GM19468 (cell line): ENCODE measurements at regions not wholly inside any gene's neighbourhood (a gene's known extent, or its start where the extent isn't known, plus 50 kb on each side); places are given as distances from the start of the nearest gene placed in this dataset.
"Not testable (repeated sequence)": the region's sequence is repeated elsewhere in the genome, so short reads cannot be mapped to it uniquely, and the experiment has no call there.

ENCODE experiments used
- ATAC-seq: cut with Tn5 transposase; IDR thresholded peaks from one replicate; pipeline ENCODE4 v1.9.1; 2021; ENCODE audit warnings: mild to moderate bottlenecking, moderate library complexity, moderate number of reproducible peaks; ENCODE audit not compliant: unreplicated experiment; ENCODE audit errors: extremely low read depth

DNA sequence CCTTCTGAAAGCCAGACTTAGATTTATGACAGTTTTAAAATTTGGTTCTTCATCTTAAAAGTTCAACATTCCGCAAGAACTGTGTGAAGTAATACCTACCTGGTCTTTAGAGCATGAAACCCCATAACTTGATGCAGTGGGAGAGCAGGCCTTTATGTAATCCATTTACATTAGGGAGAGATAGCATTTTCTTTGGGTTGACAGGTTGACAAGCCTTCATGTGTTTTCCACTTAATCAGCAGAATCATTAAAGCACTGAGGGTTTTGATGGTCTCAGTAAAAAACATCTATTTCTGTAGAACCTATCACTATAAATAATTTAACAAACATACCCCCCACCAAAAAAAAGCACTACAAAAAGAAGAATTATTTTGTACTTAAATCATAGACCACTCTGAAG, 121.6 kb upstream of the KIF2A start:
- no peak for ATAC-seq

DNA sequence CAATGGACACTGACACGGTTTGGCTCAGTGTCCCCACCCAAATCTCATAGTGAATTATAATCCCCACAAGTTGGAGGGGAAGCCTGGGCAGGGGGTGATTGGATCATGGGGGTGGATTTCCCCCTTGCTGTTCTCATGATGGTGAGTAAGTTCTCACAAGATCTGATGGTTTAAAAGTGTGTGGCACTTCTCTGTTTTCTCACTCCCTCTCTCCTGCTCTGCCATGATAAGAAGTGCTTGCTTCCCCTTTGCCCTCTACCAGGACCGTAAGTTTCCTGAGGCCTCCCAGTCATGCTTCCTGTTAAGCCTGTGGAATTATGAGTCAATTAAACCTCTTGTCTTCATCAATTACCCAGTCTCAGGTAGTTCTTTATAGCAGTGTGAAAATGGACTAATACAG, 115.8 kb upstream of the KIF2A start:
- no peak for ATAC-seq

GRCh38 chr5:62190931-62191330, 115.1 kb upstream of the KIF2A start:
- no peak for ATAC-seq

DNA sequence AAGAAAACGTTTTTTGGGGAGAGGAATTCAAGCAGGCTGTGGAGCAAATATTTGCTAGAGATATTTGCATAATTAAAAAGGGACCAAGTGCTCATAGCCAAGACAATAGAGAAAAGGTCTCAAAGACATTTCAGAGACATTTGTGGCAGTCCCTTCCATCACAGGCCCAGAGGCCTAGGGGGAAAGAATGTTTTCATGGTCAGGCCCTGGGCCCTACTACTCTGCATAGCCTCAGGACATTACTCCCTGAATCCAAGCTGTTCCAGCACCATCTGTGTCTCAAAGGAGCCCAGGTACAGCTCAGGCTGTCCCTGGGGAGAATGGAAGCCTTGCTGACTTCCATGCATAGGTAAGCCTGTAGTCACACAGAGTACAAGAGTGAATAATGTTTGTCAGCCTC, 113.0 kb upstream of the KIF2A start:
- no peak for ATAC-seq

DNA sequence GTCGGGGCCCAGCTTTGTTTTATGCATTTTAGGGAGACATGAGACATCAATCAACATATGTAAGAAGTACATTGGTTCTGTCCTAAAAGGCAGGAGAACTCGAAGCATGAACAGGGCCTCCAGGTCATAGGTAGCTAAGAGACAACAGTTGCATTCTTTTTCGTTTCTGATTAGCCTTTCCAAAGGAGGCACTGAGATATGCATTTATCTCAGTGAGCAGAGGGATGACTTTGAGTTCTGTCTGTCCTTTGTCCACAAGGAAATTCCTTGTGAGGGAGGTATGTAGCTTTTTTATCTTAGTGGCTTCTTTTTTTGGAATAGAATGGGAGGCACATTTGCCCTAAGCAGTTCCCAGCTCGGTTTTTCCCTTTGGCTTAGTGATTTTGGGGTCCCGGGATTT, 109.5 kb upstream of the KIF2A start:
- ATAC-seq, result not testable (repeated sequence)

DNA sequence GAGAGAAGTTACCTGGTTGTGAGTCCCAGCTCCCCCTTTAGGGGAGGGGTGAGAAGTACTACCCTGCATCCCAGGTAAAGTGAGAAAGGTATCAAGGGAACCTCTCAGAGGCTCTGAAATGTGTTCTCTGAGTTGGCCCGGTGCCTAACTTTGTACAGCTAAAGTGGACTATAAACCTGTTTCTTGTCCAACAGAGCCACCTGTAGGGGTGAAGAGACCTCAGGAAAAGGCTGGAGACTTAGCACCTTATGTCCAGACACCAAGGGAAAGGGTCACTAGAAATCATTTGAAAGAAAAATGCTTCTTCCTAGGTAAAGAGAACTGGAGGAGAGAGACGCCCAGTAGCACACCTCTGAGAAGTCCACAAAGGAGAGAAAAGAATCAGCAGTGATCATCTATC, 108.3 kb upstream of the KIF2A start:
- ATAC-seq, result no peak

DNA sequence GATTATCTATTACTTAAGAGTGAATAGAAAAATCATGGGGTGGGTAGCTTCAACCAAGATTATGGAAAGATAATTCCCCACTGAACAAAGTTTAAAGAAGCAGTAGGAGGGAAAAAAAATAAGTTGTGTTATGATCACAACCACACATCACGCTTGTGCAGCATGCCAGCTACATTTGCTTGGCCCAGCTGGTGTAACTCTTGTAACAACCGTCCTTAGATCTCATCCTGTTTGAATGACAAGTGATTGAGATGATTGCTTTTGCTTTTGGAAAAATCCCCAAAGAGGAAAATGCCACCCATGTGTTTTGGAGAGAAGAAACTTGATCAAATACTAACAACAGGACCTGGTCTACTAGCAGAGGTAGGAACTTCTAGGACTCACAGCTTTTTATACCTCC, 107.6 kb upstream of the KIF2A start:
- no peak for ATAC-seq

DNA sequence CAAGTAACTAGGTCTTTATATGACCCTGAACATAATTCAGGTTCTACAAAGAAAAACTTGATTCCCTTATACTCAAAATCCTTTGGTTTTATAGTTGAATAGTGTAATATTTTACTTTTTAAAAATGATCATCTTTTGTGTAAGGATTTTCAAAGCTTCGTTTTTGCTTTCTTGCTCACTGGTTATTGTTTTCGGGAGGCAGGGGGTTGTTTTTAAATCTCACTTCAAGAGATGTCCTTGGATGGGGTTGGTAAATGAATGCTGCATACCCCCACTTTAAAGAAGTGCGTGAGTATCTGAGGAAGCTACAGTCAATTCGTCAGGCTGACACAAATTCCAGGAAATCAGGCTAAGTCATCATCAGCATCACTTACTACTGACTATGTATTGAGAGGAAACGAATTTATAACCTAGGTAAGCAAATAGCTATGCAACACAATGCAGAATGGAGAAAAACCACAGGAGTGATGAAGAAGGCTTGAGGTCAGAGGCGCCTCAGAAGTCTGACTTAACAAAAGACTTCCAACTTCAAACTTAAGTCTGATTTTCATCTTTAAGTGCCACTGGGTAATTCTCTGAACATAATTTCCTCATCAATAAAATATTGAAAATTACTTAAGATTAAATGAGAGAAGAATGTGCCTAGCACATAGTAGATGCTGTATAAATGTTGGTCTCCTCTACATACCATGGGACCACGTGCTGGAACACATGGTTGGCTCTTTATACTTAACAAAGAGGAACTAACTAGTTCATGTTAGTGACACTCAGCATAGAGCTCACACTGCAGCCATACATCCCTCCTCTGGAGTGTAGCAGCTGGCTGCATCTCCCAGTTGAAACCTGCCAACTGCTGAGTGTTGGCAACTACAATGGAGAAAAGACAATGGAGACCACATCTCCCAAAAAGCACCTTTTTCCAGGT, 106.0 kb upstream of the KIF2A start:
- ATAC-seq, result no peak

DNA sequence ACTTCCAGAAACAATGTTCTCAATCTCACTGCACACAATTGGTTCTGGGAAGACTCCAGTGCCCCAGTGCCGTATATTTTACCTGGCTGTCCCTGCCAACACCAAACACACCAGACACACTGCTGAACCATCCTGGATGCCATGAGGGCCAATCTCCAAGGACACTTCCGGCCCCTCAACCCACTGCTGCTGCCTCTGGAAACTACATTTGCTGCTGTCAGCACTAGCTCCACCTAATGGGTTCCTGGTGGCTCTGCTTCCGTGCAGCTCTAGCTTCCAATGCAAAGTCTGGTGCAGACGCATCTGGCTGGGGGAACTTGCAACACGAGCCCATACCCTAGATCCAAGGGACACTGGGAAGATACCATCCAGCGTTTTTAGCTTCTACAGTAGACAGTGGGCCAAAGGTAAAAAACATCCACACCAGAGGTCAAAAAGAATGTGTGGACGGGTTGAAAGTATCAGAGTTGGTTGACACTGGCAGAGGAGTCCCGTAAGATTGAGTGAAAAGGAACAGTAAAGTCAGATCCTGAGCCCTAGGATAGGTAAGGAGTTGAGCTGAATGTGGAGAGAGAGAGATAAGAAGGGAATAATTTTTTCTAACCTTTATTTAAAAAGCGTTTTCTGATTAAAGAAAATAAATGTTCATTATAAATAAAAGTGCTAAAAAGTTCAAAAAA, 99.7 kb upstream of the KIF2A start:
- ATAC-seq, result no peak

GRCh38 chr5:62208218-62208852, 97.7 kb upstream of the KIF2A start:
- ATAC-seq, result no peak

- ATAC-seq, result no peak
Observed at GRCh38 chr5:62211405-62211804, 94.6 kb upstream of the KIF2A start.

DNA sequence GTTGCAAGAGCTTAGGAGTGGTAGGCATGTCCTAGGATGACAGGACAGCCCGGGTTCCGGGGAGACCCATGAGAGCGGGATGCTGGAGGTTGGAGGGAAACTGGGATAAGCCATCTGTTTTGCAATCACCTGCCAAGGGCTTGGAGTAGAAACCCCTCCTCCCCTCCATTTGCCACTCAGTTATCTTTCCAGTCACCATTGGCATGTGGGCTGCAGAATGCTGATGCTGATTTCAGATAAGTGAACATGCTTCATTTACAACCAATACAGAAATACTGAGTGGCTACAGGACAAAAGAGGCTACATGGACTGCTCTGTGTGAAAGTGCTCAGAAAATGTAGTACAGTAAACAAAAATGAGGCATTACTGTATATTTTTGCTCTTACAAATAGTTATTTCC, 93.4 kb upstream of the KIF2A start:
- no peak for ATAC-seq

GRCh38 chr5:62214701-62215100, 91.3 kb upstream of the KIF2A start:
- no peak for ATAC-seq

DNA sequence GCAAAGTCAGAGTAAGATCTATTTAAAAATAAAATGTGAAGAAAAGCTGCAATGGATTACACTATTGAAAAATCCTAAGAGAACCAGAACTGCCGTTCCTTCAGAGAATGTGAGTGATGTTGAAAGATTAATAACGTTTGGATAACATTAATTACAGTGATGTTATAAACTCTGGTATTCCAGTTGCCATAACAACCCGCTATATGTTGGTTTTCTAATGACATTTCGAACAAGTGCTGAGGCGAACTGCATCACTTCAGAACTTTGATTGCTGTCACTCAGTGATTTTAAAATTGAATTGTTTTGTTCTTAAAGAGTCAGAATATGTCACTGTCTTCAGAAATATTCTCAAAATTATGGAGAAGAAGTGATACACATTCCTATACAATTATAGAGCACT, 89.4 kb upstream of the KIF2A start:
- ATAC-seq, result not testable (repeated sequence)

DNA sequence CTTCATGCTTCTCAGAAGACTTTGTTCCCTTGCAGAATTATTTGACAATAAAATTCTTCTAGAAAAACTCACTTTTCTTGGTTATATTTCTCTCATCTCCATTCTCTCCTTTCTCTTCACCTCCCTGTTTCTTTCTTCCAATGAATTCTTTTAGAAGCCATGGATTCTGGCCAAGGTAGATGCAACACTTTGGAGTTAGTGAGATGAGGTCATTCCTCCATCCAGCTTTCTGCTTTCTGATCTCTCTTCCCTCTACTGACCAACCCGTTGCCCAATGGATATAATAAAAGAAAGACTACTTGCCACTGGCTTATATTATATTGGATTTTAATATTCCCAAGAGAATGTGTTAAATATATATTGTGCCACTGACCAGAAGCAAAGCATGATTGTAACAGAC, 88.9 kb upstream of the KIF2A start:
- not testable (repeated sequence) for ATAC-seq

DNA sequence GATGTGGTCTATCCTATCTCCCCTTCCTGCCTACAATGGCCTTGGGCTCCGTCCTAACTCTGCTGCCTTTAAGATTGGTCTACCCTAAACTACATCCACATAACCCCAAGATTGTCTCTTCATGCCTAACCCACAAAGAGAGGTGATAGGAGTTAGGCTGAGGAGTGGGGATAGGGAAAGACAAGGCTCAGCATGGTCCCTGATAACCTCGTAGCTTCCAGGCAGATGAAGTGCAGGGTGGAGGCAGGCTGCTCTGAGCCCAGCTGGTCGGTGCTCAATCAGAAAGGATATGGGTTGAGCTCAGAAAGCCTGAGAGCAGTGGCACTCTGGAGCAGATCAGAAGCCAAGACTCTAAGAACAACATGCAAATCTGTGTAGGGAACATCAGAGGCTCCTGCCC, 87.1 kb upstream of the KIF2A start:
- ATAC-seq, result not testable (repeated sequence)

DNA sequence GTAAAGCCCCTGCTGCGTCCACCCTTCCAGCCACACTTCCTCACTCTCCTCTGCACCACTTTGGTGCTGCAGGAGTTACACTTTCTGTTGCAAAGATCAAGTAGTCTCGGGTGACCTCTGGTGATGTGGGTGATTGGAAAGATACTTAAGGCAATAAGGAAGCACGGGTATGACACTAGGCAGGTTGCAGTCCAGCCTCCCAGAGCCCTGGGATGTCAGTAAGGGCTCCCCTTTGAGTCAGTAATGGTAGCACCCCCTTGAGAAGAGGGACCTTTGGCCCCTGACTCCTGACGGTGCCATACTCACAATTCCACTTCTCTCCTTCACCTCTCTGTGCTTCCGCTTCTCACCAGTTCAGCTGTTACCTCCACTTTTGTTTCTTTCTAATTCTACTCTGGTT, 84.1 kb upstream of the KIF2A start:
- ATAC-seq, result not testable (repeated sequence)

- not testable (repeated sequence) for ATAC-seq
Observed at GRCh38 chr5:62222305-62222704, 83.7 kb upstream of the KIF2A start.

GRCh38 chr5:62223312-62223670, 82.7 kb upstream of the KIF2A start:
- ATAC-seq, result peak; percentile 94

DNA sequence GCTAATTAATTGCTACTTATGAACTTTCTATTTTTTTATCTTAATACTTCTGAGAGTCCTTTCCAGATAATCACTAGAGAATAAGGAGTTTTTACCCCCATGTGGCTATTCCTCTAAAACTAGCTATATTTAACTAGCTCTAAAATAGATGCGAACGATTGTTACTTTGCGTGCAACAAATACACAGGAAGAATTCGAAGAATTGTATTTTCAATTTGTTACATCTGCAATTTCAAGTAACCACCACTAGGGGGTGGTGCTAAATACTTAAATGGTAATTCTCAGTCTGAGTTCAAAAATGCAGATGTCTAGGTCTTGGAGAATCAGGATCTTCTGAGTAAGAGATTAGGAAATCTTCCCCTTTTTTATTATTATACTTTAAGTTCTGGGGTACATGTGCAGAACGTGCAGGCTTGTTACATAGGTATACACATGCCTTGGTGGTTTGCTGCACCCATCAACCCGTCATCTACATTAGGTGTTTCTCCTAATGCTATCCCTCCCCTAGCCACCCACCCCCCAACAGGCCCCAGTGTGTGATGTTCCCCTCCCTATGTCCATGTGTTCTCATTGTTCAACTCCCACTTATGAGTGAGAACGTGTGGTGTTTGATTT, 80.9 kb upstream of the KIF2A start:
- ATAC-seq, result not testable (repeated sequence)
